H9 (cell line): ENCODE measurements at regions not wholly inside any gene's neighbourhood (a gene's known extent, or its start where the extent isn't known, plus 50 kb on each side); places are given as distances from the start of the nearest gene placed in this dataset.

Source experiments
- DNase-seq: peaks from one replicate; pipeline ENCODE4 v3.0.0-alpha.2; 2017
- H2AFZ ChIP-seq: one replicate; pipeline ENCODE4 v1.6.1; 2013; ENCODE audit warnings: mild to moderate bottlenecking, low read length, control low read depth, moderate library complexity
- H2AK5ac ChIP-seq: 2 replicates; pipeline ENCODE4 v1.6.1; 2013; ENCODE audit warnings: low read length, control low read depth, mixed read lengths; ENCODE audit not compliant: insufficient read length
- H2BK120ac ChIP-seq: one replicate; pipeline ENCODE4 v1.6.1; 2013; ENCODE audit warnings: low read depth, mild to moderate bottlenecking, low read length, control low read depth, inconsistent platforms; ENCODE audit not compliant: poor library complexity, severe bottlenecking
- H2BK12ac ChIP-seq: 2 replicates; pipeline ENCODE4 v1.6.1; 2013; ENCODE audit warnings: low read length, control low read depth, mixed read lengths, low read depth; ENCODE audit not compliant: insufficient read length
- H2BK15ac ChIP-seq: 2 replicates; pipeline ENCODE4 v1.6.1; 2013; ENCODE audit warnings: low read depth, low read length, control low read depth
- H2BK20ac ChIP-seq: one replicate; pipeline ENCODE4 v1.6.1; 2013; ENCODE audit warnings: low read depth, mild to moderate bottlenecking, low read length, control low read depth, inconsistent platforms; ENCODE audit not compliant: poor library complexity, severe bottlenecking
- H2BK5ac ChIP-seq: 2 replicates; pipeline ENCODE4 v1.6.1; 2013; ENCODE audit warnings: low read length, control low read depth, mixed read lengths; ENCODE audit not compliant: insufficient read length
- H3K14ac ChIP-seq: 2 replicates; pipeline ENCODE4 v1.6.1; 2013; ENCODE audit warnings: low read length, control low read depth; ENCODE audit not compliant: insufficient read depth
- H3K18ac ChIP-seq: 2 replicates; pipeline ENCODE4 v1.6.1; 2013; ENCODE audit warnings: low read depth, mild to moderate bottlenecking, mixed read lengths, low read length, control low read depth; ENCODE audit not compliant: insufficient read length
- H3K23ac ChIP-seq: 2 replicates; pipeline ENCODE4 v1.6.1; 2013; ENCODE audit warnings: low read length, control low read depth, mixed read lengths, low read depth; ENCODE audit not compliant: insufficient read length
- H3K23me2 ChIP-seq: 2 replicates; pipeline ENCODE4 v1.6.1; 2013; ENCODE audit warnings: low read depth, mild to moderate bottlenecking, mixed read lengths, low read length, control low read depth; ENCODE audit not compliant: insufficient read length, poor library complexity, severe bottlenecking
- H3K27ac ChIP-seq: 2 replicates; pipeline ENCODE4 v1.5.1; 2013; ENCODE audit warnings: low read length, control low read depth, mixed read lengths, low read depth; ENCODE audit not compliant: insufficient read length
- H3K27me3 ChIP-seq: 2 replicates; pipeline ENCODE4 v1.6.1; 2013; ENCODE audit warnings: low read length, control low read depth, inconsistent platforms; ENCODE audit not compliant: insufficient read depth
- H3K4ac ChIP-seq: 2 replicates; pipeline ENCODE4 v1.6.1; 2013; ENCODE audit warnings: low read depth, mild to moderate bottlenecking, control low read depth, inconsistent platforms, low read length, moderate library complexity
- H3K4me1 ChIP-seq: 2 replicates; pipeline ENCODE4 v1.6.1; 2013; ENCODE audit warnings: low read length, control low read depth, inconsistent platforms; ENCODE audit not compliant: insufficient read depth
- H3K4me2 ChIP-seq: 2 replicates; pipeline ENCODE4 v1.6.1; 2013; ENCODE audit warnings: low read length, control low read depth, mixed read lengths; ENCODE audit not compliant: insufficient read length, insufficient read depth
- H3K56ac ChIP-seq: 2 replicates; pipeline ENCODE4 v1.6.1; 2013; ENCODE audit warnings: low read depth, mild to moderate bottlenecking, mixed read lengths, low read length, control low read depth; ENCODE audit not compliant: insufficient read length
- H3K79me1 ChIP-seq: 2 replicates; pipeline ENCODE4 v1.6.1; 2013; ENCODE audit warnings: low read depth, mild to moderate bottlenecking, moderate library complexity, low read length, control low read depth, inconsistent platforms; ENCODE audit not compliant: insufficient read depth, poor library complexity, severe bottlenecking
- H3K79me2 ChIP-seq: 2 replicates; pipeline ENCODE4 v1.6.1; 2013; ENCODE audit warnings: low read length, control low read depth, inconsistent platforms; ENCODE audit not compliant: insufficient read depth
- H3K9ac ChIP-seq: 2 replicates; pipeline ENCODE4 v1.6.1; 2013; ENCODE audit warnings: low read length, control low read depth, mixed read lengths; ENCODE audit not compliant: insufficient read length; ENCODE audit errors: extremely low read depth
- H3K9me3 ChIP-seq: one replicate; pipeline ENCODE4 v1.6.1; 2013; ENCODE audit warnings: low read depth, low read length, inconsistent platforms; ENCODE audit not compliant: control insufficient read depth
- H3T11ph ChIP-seq: one replicate; pipeline ENCODE4 v1.6.1; 2013; ENCODE audit warnings: mild to moderate bottlenecking, low read length, control low read depth, inconsistent platforms
- H4K20me1 ChIP-seq: one replicate; pipeline ENCODE4 v1.6.1; 2013; ENCODE audit not compliant: control insufficient read depth, insufficient read length, insufficient read depth
- H4K5ac ChIP-seq: 2 replicates; pipeline ENCODE4 v1.6.1; 2013; ENCODE audit warnings: low read depth, mild to moderate bottlenecking, mixed read lengths, low read length, control low read depth; ENCODE audit not compliant: insufficient read length
- H4K8ac ChIP-seq: replicated peaks from 2 replicates; pipeline ENCODE4 v1.6.1; 2013; ENCODE audit warnings: low read length, control low read depth, mixed read lengths, low read depth; ENCODE audit not compliant: insufficient read length
- H4K91ac ChIP-seq: 2 replicates; pipeline ENCODE4 v1.6.1; 2013; ENCODE audit warnings: low read depth, mild to moderate bottlenecking, moderate library complexity, mixed read lengths, low read length, control low read depth; ENCODE audit not compliant: insufficient read length
- H3K27ac Mint-ChIP-seq, 3 experiments: 2 replicates in 2 of 3; 3 replicates in 1 of 3; pipeline ENCODE4 v1.8.0; 2020 to 2021; ENCODE audit warnings: mixed read lengths in 3 of 3, mild to moderate bottlenecking in 1 of 3, moderate library complexity in 1 of 3
- H3K27me3 Mint-ChIP-seq: 2 replicates; pipeline ENCODE4 v1.8.0; 2021; ENCODE audit warnings: low read depth, mild to moderate bottlenecking, moderate library complexity, mixed read lengths
- H3K36me3 Mint-ChIP-seq, 3 experiments: 2 replicates in 2 of 3; 3 replicates in 1 of 3; pipeline ENCODE4 v1.8.0; 2020 to 2021; ENCODE audit warnings: low read depth in 3 of 3, mixed read lengths in 3 of 3; ENCODE audit not compliant: insufficient read depth in 1 of 3
- H3K4me1 Mint-ChIP-seq, 2 experiments: 2 replicates each; pipeline ENCODE4 v1.8.0; 2020; ENCODE audit warnings: mixed read lengths in 2 of 2
- H3K4me3 Mint-ChIP-seq, 2 experiments: 2 replicates in 1 of 2; 3 replicates in 1 of 2; pipeline ENCODE4 v1.8.0; 2020 to 2021; ENCODE audit warnings: mild to moderate bottlenecking in 2 of 2, mixed read lengths in 2 of 2, moderate library complexity in 1 of 2
- H3K9me3 Mint-ChIP-seq, 2 experiments: 2 replicates in 1 of 2; 3 replicates in 1 of 2; pipeline ENCODE4 v1.8.0; 2020; ENCODE audit warnings: mild to moderate bottlenecking in 2 of 2, mixed read lengths in 2 of 2, moderate library complexity in 1 of 2
- CTCF ChIP-seq: fragments of 200-600 bp; sonication (generic); conservative IDR thresholded peaks from 3 replicates; pipeline ENCODE4 v1.8.0; 2021; ENCODE audit warnings: antibody characterized with exemption, mild to moderate bottlenecking
- WGBS: extraction: QIAGEN DNeasy Blood & Tissue Kit; methylation state at CpG from one replicate; pipeline ENCODE4 v1.1.7; 2013; ENCODE audit warnings: missing lambda C conversion rate, low lambda C conversion rate, mixed read lengths; ENCODE audit not compliant: insufficient read length; ENCODE audit errors: extremely low coverage; 5-methylcytosine and 5-hydroxymethylcytosine counted together

DNA sequence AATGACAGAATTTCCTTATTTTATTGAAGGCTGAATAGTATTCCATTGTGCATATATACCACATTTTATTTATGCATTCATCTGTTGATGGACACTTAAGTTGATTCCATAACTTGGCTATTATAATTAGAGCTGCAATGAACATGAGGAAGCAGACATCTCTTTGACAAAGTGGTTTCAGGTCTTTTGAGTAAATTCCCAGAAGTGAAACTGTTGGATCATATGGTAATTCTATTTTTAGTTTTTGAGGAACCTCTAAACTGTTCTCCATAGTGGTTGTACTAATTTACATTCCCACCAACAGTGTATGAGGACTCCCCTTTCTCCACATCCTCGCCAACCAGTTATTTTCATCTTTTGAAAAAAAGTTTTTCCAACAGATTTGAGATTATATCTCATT lies 77.5 kb downstream of the TMEM200C start:
- Mint-ChIP-seq H3K27ac (no peak overlapping the region), H3K36me3 (no peaks in the 10 kb centered on the region), H3K27me3 (no peaks in the 10 kb centered on the region), H3K4me1 (peaks cover 0 to 2% of the 10 kb centered on the region in 2 experiments; a peak in 2 of 4 replicates), H3K9me3 (no peaks in the 10 kb centered on the region), H3K4me3 (no peak overlapping the region)
- DNase-seq = no peak
- Histone ChIP-seq H4K20me1 (no peaks in the 10 kb centered on the region), H2BK12ac (no peak overlapping the region), H3K79me1 (no peaks in the 10 kb centered on the region), H3K27me3 (peaks cover 2% of the 10 kb centered on the region; the same call in 1 of the 2 replicates), H2BK15ac (no peak overlapping the region), H2AFZ (no peak overlapping the region), H2BK5ac (no peak overlapping the region), H2BK20ac (no peak overlapping the region), H3T11ph (no peak overlapping the region), H4K8ac (no peak overlapping the region), H2AK5ac (no peak overlapping the region), H4K5ac (no peak overlapping the region), H3K9ac (no peak overlapping the region), H2BK120ac (no peak overlapping the region), H3K9me3 (no peaks in the 10 kb centered on the region), H3K79me2 (no peaks in the 10 kb centered on the region), H3K23me2 (no peaks in the 10 kb centered on the region), H3K4me2 (no peak overlapping the region), H3K4ac (no peak overlapping the region), H4K91ac (no peak overlapping the region), H3K14ac (no peak overlapping the region), H3K56ac (no peak overlapping the region), H3K4me1 (no peaks in the 10 kb centered on the region), H3K18ac (no peak overlapping the region), H3K23ac (no peak overlapping the region), H3K27ac (no peak overlapping the region)
- WGBS = no CpG with 5 or more reads among the region's 1 CpG
- TF ChIP-seq CTCF = no peak
